H1 (cell line): ENCODE measurements at regions not wholly inside any gene's neighbourhood (a gene's known extent, or its start where the extent isn't known, plus 50 kb on each side); places are given as distances from the start of the nearest gene placed in this dataset.

Experiments
- CTCF ChIA-PET: fragments of 300-600 bp; sonication (Branson Sonifier 250); formaldehyde crosslinking; loops from one replicate; lab custom pipeline; 2021; ENCODE audit not compliant: partially characterized antibody; lab: Charles Lee
- POLR2A ChIA-PET: fragments of 300-600 bp; sonication (Branson Sonifier 250); formaldehyde crosslinking; loops from one replicate; lab custom pipeline; 2021; ENCODE audit warnings: inconsistent platforms; ENCODE audit not compliant: partially characterized antibody; lab: Charles Lee
- DNase-seq, 2 experiments: peaks; one replicate each; pipeline versions ENCODE4 v3.0.0 to v3.0.0-alpha.2; 2010 to 2022; ENCODE audit warnings: low spot score in 2 of 2, low read depth in 1 of 2, mixed read lengths in 1 of 2
- FAIRE-seq: peaks from 2 replicates; lab custom pipeline; 2011; peaks lifted over from hg19 to GRCh38; lab: Jason Lieb, UNC
- H2AFZ ChIP-seq: 2 replicates; pipeline ENCODE4 v1.8.1; 2012; ENCODE audit warnings: low read length, inconsistent platforms
- H2AK5ac ChIP-seq: 2 replicates; pipeline ENCODE4 v1.6.1; 2013; ENCODE audit warnings: low read depth, low read length
- H2BK120ac ChIP-seq: replicated peaks from 2 replicates; pipeline ENCODE3; 2013; ENCODE audit warnings: low read depth, low read length, inconsistent platforms
- H2BK12ac ChIP-seq: 2 replicates; pipeline ENCODE4 v1.6.1; 2013; ENCODE audit warnings: low read depth, low read length
- H2BK15ac ChIP-seq: 2 replicates; pipeline ENCODE4 v1.6.1; 2013; ENCODE audit warnings: low read length
- H2BK20ac ChIP-seq: 2 replicates; pipeline ENCODE4 v1.6.1; 2013; ENCODE audit warnings: low read length
- H2BK5ac ChIP-seq: 2 replicates; pipeline ENCODE4 v1.6.1; 2013; ENCODE audit warnings: low read depth, low read length
- H3K14ac ChIP-seq: 2 replicates; pipeline ENCODE4 v1.6.1; 2013; ENCODE audit warnings: inconsistent platforms; ENCODE audit not compliant: insufficient read length
- H3K18ac ChIP-seq: 2 replicates; pipeline ENCODE4 v1.6.1; 2013; ENCODE audit warnings: low read length; ENCODE audit errors: extremely low read depth
- H3K23ac ChIP-seq: 2 replicates; pipeline ENCODE4 v1.6.1; 2013; ENCODE audit warnings: inconsistent platforms; ENCODE audit not compliant: insufficient read length
- H3K23me2 ChIP-seq: 2 replicates; pipeline ENCODE4 v1.6.1; 2013; ENCODE audit warnings: low read depth, low read length
- H3K27ac ChIP-seq: 2 replicates; pipeline ENCODE4 v1.6.1; 2011; ENCODE audit warnings: low read depth, low read length, inconsistent platforms
- H3K27me3 ChIP-seq, 4 experiments: replicated peaks in 1 of 4; 1 replicate in 1 of 4; 2 replicates in 3 of 4; pipeline versions ENCODE4 v1.6.1 to v1.8.1; 2011 to 2013; ENCODE audit warnings: low read length in 3 of 4, mild to moderate bottlenecking in 3 of 4, inconsistent platforms in 2 of 4, mixed read lengths in 2 of 4, moderate library complexity in 1 of 4; ENCODE audit not compliant: control insufficient read depth in 3 of 4, insufficient read depth in 3 of 4; ENCODE audit errors: extremely low read depth in 1 of 4
- H3K36me3 ChIP-seq, 4 experiments: 2 replicates each; pipeline versions ENCODE4 v1.6.1 to v1.8.1; 2011 to 2013; ENCODE audit warnings: mild to moderate bottlenecking in 4 of 4, low read length in 3 of 4, moderate library complexity in 2 of 4, control low read depth in 1 of 4, inconsistent platforms in 1 of 4; ENCODE audit not compliant: insufficient read depth in 4 of 4, control insufficient read depth in 2 of 4
- H3K4ac ChIP-seq: replicated peaks from 2 replicates; pipeline ENCODE3; 2013; ENCODE audit warnings: low read length, low read depth, mixed read lengths, inconsistent platforms; ENCODE audit not compliant: insufficient read length
- H3K4me1 ChIP-seq, 4 experiments: replicated peaks in 1 of 4; 1 replicate in 1 of 4; 2 replicates in 3 of 4; pipeline versions ENCODE4 v1.6.1 to v1.8.1; 2011 to 2013; ENCODE audit warnings: low read length in 3 of 4, inconsistent platforms in 2 of 4, mixed read lengths in 1 of 4; ENCODE audit not compliant: insufficient read depth in 4 of 4, control insufficient read depth in 3 of 4
- H3K4me2 ChIP-seq, 2 experiments: 2 replicates each; pipeline versions ENCODE4 v1.6.1 to v1.8.1; 2011 to 2013; ENCODE audit warnings: low read depth in 2 of 2, low read length in 2 of 2, control low read depth in 1 of 2, inconsistent platforms in 1 of 2, mild to moderate bottlenecking in 1 of 2; ENCODE audit not compliant: insufficient read depth in 1 of 2
- H3K4me3 ChIP-seq, 4 experiments: fragments of 200-600, 300-600 bp in 1 of 4; sonication (generic), shearing (Covaris generic), sonication (Bioruptor Twin) in 1 of 4; 2 replicates each; pipeline versions ENCODE4 v1.5.1 to v1.8.1; 2011 to 2016; ENCODE audit warnings: low read length in 4 of 4, low read depth in 3 of 4, control low read depth in 2 of 4, inconsistent platforms in 2 of 4, mild to moderate bottlenecking in 2 of 4, mixed read lengths in 1 of 4, moderate library complexity in 1 of 4; ENCODE audit not compliant: insufficient read depth in 2 of 4; ENCODE audit errors: extremely low read depth in 1 of 4
- H3K56ac ChIP-seq: replicated peaks from 2 replicates; pipeline ENCODE3; 2013; ENCODE audit warnings: low read depth, mild to moderate bottlenecking, mixed read lengths, low read length, inconsistent platforms; ENCODE audit not compliant: insufficient read length
- H3K79me1 ChIP-seq: 2 replicates; pipeline ENCODE4 v1.6.1; 2013; ENCODE audit warnings: low read depth, low read length, control low read depth
- H3K79me2 ChIP-seq, 2 experiments: 2 replicates each; pipeline versions ENCODE4 v1.6.1 to v1.8.1; 2012 to 2013; ENCODE audit warnings: low read length in 2 of 2, mild to moderate bottlenecking in 2 of 2, inconsistent platforms in 1 of 2; ENCODE audit not compliant: insufficient read depth in 2 of 2, control insufficient read depth in 1 of 2
- H3K9ac ChIP-seq, 4 experiments: replicated peaks in 1 of 4; 1 replicate in 1 of 4; 2 replicates in 3 of 4; pipeline versions ENCODE4 v1.6.1 to v1.8.1; 2011 to 2013; ENCODE audit warnings: low read depth in 3 of 4, low read length in 3 of 4, control low read depth in 2 of 4, mild to moderate bottlenecking in 2 of 4, moderate library complexity in 2 of 4, inconsistent platforms in 1 of 4; ENCODE audit errors: extremely low read depth in 1 of 4
- H3K9me3 ChIP-seq, 2 experiments: 2 replicates each; pipeline versions ENCODE4 v1.6.1 to v1.8.1; 2012 to 2013; ENCODE audit warnings: mild to moderate bottlenecking in 2 of 2, moderate library complexity in 2 of 2, control low read depth in 1 of 2, inconsistent platforms in 1 of 2, low read depth in 1 of 2, low read length in 1 of 2, mixed read lengths in 1 of 2; ENCODE audit not compliant: insufficient read depth in 2 of 2
- H4K20me1 ChIP-seq, 2 experiments: replicated peaks in 1 of 2; 2 replicates each; pipeline versions ENCODE3 to v1.8.1; 2011 to 2013; ENCODE audit warnings: inconsistent platforms in 2 of 2, low read length in 2 of 2, mild to moderate bottlenecking in 1 of 2; ENCODE audit not compliant: insufficient read depth in 2 of 2, control insufficient read depth in 1 of 2
- H4K5ac ChIP-seq: 2 replicates; pipeline ENCODE4 v1.6.1; 2013; ENCODE audit warnings: low read length, low read depth, mixed read lengths, inconsistent platforms; ENCODE audit not compliant: insufficient read length
- H4K8ac ChIP-seq: 2 replicates; pipeline ENCODE4 v1.8.0; 2013; ENCODE audit warnings: mild to moderate bottlenecking, moderate library complexity, low read length, inconsistent platforms; ENCODE audit not compliant: insufficient read depth; ENCODE audit errors: extremely low read depth
- H4K91ac ChIP-seq: replicated peaks from 2 replicates; pipeline ENCODE3; 2013; ENCODE audit warnings: low read length, mixed read lengths, inconsistent platforms; ENCODE audit not compliant: insufficient read length
- BACH1 ChIP-seq: IDR thresholded peaks from 2 replicates; pipeline ENCODE4 v1.6.1; 2012; ENCODE audit warnings: low read length, improper control_type of control experiment
- CHD1 ChIP-seq: IDR thresholded peaks from 2 replicates; pipeline ENCODE4 v1.6.1; 2012; ENCODE audit warnings: low read depth, low read length, improper control_type of control experiment
- CREB1 ChIP-seq: IDR thresholded peaks from 2 replicates; pipeline ENCODE4 v1.6.1; 2012; ENCODE audit warnings: inconsistent platforms
- EGR1 ChIP-seq: IDR thresholded peaks from 2 replicates; pipeline ENCODE4 v1.6.1; 2011; ENCODE audit warnings: low read depth, low read length, borderline replicate concordance
- EP300 ChIP-seq, 2 experiments: IDR thresholded peaks; 1 replicate in 1 of 2; 2 replicates in 1 of 2; pipeline ENCODE4 v1.6.1; 2011 to 2012; ENCODE audit warnings: low read depth in 2 of 2, low read length in 2 of 2, mild to moderate bottlenecking in 2 of 2, borderline replicate concordance in 1 of 2, inconsistent platforms in 1 of 2, moderate library complexity in 1 of 2
- MAX ChIP-seq: IDR thresholded peaks from 2 replicates; pipeline ENCODE4 v1.6.1; 2012; ENCODE audit warnings: inconsistent platforms
- RFX5 ChIP-seq: IDR thresholded peaks from 2 replicates; pipeline ENCODE4 v1.6.1; 2011; ENCODE audit warnings: low read depth, low read length, improper control_type of control experiment, borderline replicate concordance
- RXRA ChIP-seq: IDR thresholded peaks from 2 replicates; pipeline ENCODE4 v1.6.1; 2011; ENCODE audit warnings: low read depth, mild to moderate bottlenecking, low read length, moderate library complexity; ENCODE audit not compliant: insufficient read depth
- SIRT6 ChIP-seq: IDR thresholded peaks from one replicate; pipeline ENCODE4 v1.7.1; 2012; ENCODE audit warnings: low read length, inconsistent platforms
- SIX5 ChIP-seq: IDR thresholded peaks from 2 replicates; pipeline ENCODE4 v1.6.1; 2011; ENCODE audit warnings: mild to moderate bottlenecking, low read depth, low read length
- SUZ12 ChIP-seq: fragments of 200-600 bp; sonication (generic); IDR thresholded peaks from 2 replicates; pipeline ENCODE4 v1.6.1; 2012; ENCODE audit warnings: mild to moderate bottlenecking, inconsistent platforms, low read length, moderate library complexity, mixed read lengths
- USF2 ChIP-seq: IDR thresholded peaks from 2 replicates; pipeline ENCODE4 v1.6.1; 2011; ENCODE audit warnings: low read length, improper control_type of control experiment
- YY1 ChIP-seq: IDR thresholded peaks from 2 replicates; pipeline ENCODE4 v1.6.1; 2011; ENCODE audit warnings: low read depth, mild to moderate bottlenecking, low read length
- WGBS, 2 experiments: shearing (Covaris generic) in 1 of 2; methylation state at CpG; one replicate each; pipeline versions ENCODE4 v1.1.6 to v1.1.7; 2013 to 2015; ENCODE audit warnings: low lambda C conversion rate in 2 of 2, mixed read lengths in 2 of 2, inconsistent platforms in 1 of 2, low coverage in 1 of 2, missing lambda C conversion rate in 1 of 2; ENCODE audit not compliant: insufficient replicate concordance in 2 of 2, insufficient coverage in 1 of 2, insufficient read length in 1 of 2; ENCODE audit errors: extremely low coverage in 1 of 2, missing lambda C conversion rate in 1 of 2; 5-methylcytosine and 5-hydroxymethylcytosine counted together

GRCh38 chr6:22694092-22694724 lies 124.8 kb downstream of the HDGFL1 start:
- H3K36me3 ChIP-seq, result no peaks in the 10 kb centered on the region
- no peak overlapping the region for H2AK5ac ChIP-seq
- WGBS, 2 experiments, result 95% methylated on average over 1 of the region's 1 CpG; no CpG with 5 or more reads in 1 of the 2 experiments
- H2BK20ac ChIP-seq, result no peak overlapping the region
- H3K27ac ChIP-seq, result no peak overlapping the region
- H3K18ac ChIP-seq, result no peak overlapping the region
- H3K27me3 ChIP-seq, result no peaks in the 10 kb centered on the region
- no peaks in the 10 kb centered on the region for H3K79me1 ChIP-seq
- no peak overlapping the region for H2BK120ac ChIP-seq
- no peak overlapping the region for H3K4me2 ChIP-seq
- no peak overlapping the region for H3K9ac ChIP-seq
- H3K23me2 ChIP-seq, result no peaks in the 10 kb centered on the region
- H4K5ac ChIP-seq, result no peak overlapping the region
- H3K56ac ChIP-seq, result no peak overlapping the region
- H4K91ac ChIP-seq, result no peak overlapping the region
- no peak overlapping the region for H2AFZ ChIP-seq
- H2BK15ac ChIP-seq, result no peak overlapping the region
- no peak overlapping the region for H3K14ac ChIP-seq
- H3K9me3 ChIP-seq, result 0 out of 4 replicates have a peak, but pooled peaks cover 0 to 2% of the 10 kb centered on the region in 2 experiments
- peaks cover 0 to 4% (median 3%) of the 10 kb centered on the region in 4 experiments; a peak in 3 of 7 replicates for H3K4me1 ChIP-seq
- H2BK5ac ChIP-seq, result no peak overlapping the region
- no peaks in the 10 kb centered on the region for H3K79me2 ChIP-seq
- H3K4me3 ChIP-seq, result no peak overlapping the region
- no peak for DNase-seq
- FAIRE-seq, result no peak
- H3K4ac ChIP-seq, result no peak overlapping the region
- no peak overlapping the region for H2BK12ac ChIP-seq
- ChIA-PET POLR2A (interaction anchor here (0.7 kb wide), 1 partner anchor 10 kb away, joined by 3 read pairs; no protein-coding TSS in a partner anchor), CTCF (no interaction called here)
- no peaks in the 10 kb centered on the region for H4K20me1 ChIP-seq
- H3K23ac ChIP-seq, result no peak overlapping the region
- no peak overlapping the region for H4K8ac ChIP-seq
- TF ChIP-seq SIRT6, result no peak
- no peak for TF ChIP-seq RFX5
- no peak for TF ChIP-seq YY1
- no peak for TF ChIP-seq SUZ12
- no peak for TF ChIP-seq CHD1
- TF ChIP-seq EP300 (IDR thresholded peaks at IDR 0.05; ENCODE audit: borderline replicate concordance in 1 of 2, low read depth in 2 of 2, low read length in 2 of 2), result no peak
- no peak for TF ChIP-seq EGR1
- TF ChIP-seq CREB1, result no peak
- TF ChIP-seq SIX5, result no peak
- TF ChIP-seq USF2, result no peak
- no peak for TF ChIP-seq RXRA
- no peak for TF ChIP-seq BACH1
- no peak for TF ChIP-seq MAX
